ENCODE measurements at regions not wholly inside any gene's neighbourhood (a gene's known extent, or its start where the extent isn't known, plus 50 kb on each side); places are given as distances from the start of the nearest gene placed in this dataset.
"Not testable (repeated sequence)": the region's sequence is repeated elsewhere in the genome, so short reads cannot be mapped to it uniquely, and the experiment has no call there.

DNA sequence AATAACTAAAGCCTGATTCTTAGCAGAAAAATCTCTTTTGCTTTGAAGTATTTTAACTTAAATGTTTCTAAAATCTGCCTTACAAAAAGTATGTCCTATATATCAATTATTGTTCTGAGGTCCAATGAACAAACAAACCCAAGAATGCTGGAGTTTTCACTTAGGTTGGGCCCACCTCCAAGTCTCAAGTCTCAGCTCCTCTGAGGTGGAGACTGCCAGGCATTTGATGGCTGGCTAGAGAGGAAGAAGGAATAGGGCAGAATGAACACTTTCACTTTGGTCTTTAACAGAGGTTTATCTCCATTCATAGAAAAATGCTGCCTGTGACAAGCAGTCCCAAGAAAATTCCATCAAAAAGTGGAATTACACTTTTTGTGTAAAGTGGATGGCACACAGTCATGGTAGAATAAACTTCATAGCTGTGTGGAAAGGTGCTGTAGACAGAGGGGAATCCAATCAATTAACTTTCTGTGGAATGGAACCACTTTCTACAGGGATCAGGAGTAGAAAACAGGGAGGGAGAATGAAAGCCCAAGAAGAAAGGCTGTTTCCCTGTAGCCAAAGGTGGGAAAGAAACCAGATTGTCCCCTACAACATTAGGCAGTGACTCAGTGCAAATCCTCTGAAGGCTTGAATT lies 349.4 kb upstream of the RUNX1 start:
- no peak for DNase-seq (ENCODE audit: low read depth)

DNA sequence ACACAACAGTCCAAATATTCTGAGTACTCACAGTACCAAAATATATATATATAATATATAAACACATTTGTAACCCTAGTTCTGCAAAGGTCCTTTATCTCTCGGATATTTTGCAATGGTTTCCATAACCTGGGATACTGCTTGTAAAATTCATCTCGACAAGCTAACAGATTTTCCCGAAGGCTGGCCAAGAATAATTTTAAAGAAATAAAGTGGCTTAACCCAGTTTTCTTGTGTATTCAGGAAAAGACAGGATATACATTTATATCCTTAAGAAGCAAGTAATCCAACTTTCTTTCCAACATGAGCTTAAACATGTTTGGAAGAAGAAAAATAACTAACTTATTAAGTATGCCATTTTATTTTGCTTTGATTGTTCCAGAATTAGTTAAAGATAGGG lies 348.7 kb upstream of the RUNX1 start:
- no peak for DNase-seq (ENCODE audit: low read depth)

DNA sequence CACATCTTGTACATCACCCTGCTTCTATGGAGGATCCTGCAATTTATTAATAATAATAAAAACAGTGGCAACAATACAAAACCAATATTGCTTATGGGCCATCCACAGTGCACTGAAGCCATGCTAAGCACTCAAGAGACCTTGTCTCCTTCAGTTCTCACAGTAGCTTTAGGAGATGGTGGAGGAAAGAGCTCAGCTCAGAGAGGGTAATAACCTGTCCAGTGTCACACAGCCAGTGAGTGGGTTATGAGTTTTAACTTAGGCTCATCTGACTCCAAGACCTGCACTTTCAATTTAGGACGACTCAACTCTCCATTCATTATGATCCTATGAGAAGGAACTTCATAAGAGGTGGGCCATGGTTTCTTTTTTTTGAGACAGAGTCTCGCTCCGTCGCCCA lies 347.6 kb upstream of the RUNX1 start:
- DNase-seq (ENCODE audit: low read depth), result no peak

DNA sequence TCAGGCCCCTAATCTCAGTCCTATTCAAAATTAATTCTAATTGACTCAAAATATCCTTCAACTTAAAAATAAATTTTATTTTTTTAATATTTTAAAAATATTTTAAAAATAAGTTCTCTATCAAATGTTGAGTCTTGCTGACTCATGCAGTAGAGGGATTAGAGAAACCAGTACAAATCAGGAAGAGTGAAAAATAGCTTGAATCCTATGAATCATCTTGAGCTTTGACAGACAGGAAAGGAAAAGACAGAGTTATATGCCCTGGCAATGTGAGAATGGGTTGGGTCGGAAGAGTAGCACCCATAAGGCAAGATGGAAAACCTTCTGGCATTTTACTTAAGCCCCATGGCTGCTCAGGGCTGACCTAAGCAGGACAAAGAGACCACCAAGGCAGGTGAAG lies 346.6 kb upstream of the RUNX1 start:
- DNase-seq (ENCODE audit: low read depth), result no peak

DNA sequence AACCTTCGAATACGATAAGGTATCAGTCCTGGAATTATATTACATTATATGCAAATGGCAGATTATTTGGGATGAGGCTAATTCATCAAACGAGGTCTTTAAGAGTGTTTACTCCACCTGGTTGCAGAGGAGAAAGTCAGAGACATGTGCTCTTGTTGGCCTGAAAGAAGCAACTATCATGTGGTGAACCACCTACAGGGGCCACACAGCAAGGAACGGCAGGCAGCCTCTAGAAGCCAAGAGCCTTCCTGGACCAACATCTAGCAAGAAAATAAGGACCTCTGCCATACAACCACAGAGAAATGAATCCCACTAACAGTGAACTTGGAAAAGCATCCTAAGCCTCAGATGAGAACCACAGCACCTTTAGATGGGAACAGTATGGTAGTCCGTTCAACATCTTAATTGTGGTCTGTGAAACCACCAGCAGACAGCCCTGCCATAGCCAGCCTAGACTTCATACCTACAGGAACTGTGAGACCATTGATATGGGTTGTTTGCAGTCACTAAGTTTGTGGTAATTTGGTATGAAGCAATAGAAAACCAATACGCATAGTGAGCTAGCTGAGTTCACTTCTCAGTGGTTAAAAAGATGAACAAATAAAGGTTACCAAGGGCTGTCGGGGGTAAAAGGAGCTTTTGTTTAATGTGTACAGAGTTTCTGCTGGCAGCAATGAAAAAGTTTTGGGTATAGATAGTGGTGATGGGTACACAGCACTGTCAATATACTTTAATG lies 345.7 kb upstream of the RUNX1 start:
- no peak for DNase-seq (ENCODE audit: low read depth)

DNA sequence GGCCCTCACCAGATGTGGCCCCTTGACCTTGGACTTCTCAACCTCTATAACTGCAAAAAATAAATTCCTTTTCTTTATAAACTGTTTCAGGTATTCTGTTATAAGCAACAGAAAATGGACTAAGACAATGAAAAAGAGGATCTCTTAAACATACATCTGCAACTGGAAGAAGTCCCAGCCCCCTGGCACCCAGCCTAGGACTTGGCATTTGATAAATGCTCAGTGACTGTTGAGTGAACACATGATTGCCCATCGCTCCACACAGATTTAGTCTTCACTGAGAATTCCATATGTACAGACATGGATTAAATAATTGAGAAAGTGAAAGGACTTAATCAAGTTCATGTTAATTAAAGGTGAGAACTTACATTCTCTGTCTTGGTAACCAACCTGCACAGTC lies 344.9 kb upstream of the RUNX1 start:
- no peak for DNase-seq (ENCODE audit: low read depth)

DNA sequence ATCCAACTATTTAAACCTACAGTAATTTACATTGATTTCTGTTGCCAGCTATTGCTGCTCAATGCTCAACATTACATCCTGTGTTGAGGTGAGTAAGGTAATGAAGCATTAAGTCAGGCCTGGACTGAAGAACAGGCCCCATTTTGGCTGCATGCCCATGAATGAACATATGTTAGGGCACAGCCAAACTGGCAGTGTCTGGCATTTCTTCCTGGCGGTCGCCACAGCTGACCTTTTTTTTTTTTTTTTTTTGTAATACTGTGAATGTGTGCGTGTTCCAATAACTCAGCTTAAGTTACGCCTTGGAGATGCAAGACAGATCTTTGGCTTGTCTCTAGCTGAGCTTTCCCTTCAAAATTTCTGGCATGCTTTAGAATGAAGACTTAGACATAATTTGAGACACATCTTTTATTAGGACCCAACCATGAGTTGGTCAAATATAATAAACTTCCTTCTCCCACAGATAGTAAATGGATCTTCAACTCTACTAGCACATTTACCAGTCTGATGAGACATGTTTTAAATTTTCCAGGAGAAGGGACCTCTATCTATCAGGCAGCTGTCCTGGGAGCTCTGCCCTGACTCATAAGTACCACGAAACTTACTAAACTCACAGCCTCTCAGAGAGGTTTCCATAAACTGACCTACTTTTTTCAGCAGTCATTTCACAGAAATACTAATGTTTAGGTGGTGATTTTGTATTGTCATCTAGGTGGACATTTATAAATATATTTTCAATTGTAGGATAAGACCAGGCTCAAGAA lies 341.1 kb upstream of the RUNX1 start:
- DNase-seq (ENCODE audit: low read depth), result no peak

DNA sequence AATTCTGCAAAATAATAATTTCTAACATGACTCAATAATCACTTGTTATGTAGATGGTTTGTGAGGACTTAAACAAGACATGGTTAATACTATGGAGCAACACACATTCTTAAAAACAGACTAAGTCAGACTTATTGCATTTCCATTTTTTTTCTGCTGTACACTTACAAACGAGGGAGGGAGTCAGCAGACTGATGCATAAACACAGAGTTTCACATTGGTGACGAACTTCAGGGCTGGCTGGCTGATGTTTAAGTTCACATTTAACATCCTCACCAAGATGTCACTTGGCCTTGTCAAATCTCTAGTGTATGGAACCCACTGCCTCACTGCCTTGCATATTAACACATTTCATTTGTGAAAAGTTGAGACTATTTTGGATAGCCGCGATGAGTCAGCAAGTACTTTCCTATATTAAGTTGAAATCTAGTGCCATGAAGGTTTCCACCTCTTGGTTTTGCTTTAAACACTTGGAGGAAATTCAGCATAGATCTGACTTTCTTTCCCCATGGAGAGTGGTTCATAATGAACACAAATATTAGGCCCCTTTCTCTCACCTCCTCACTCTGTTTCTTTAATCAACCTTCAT lies 337.5 kb upstream of the RUNX1 start:
- DNase-seq (ENCODE audit: low read depth), result no peak

DNA sequence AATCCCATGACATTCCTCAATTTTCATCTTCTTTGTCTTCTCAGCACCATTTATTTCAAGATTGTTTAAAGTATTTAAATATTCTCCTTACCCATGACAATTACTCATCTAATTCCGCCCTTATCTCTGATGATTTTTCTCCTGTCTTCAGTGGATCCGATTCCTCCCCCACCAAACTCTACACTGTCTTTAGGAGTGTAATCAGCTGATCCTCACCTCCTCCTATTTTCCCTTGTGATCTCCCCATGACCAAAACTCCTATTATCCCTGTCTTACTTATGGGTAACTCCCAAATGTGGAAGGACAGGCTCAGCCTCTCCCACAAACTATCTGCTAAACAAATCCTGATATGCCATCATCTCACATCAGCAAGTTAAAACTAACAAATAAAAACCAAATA lies 335.3 kb upstream of the RUNX1 start:
- no peak for DNase-seq (ENCODE audit: low read depth)

DNA sequence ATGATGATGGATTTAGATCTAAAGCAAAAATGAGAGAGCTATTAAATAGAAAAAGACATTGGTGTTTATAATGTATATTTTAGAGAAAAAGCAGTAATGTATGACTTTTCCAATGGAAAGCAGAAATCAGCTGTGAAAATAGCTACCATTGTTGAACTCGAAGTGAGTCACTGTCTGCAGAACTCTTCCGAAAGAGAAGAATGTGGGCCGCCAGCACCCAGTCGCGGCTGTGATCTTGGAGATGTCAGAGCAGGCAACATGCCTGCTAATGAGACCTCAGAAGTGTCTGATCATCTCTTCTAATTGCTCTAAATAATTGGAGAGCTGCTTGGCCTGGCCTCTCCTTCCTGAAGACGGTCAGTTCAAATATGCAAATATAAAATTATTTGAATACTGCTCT lies 333.6 kb upstream of the RUNX1 start:
- no peak for DNase-seq (ENCODE audit: low read depth)

DNA sequence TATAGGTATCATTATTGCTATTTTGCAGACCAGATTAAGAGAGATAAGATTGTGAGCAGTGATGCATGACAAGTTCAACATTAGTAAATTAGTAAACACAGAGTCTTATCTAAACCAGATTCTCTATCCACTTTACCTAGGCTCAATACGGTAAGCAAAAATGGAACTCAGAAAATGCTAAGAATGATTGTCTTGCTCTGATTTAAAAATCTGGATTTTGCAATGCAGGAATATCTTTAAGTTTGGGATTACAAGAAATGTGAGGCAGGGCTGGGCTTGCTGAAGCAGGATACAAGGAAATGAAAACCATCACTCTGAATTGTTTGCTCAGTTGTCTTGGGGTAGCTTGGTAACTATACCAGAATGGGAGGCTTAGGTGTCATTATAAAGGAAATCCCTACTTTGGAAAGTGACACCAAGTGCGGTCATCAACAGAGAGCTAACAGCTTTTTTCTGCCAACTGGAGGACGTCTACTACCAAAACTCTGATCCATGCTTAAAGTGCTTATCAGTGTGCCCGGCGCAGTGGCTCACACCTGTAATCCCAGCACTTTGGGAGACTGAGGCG lies 332.7 kb upstream of the RUNX1 start:
- DNase-seq (ENCODE audit: low read depth), result no peak

DNA sequence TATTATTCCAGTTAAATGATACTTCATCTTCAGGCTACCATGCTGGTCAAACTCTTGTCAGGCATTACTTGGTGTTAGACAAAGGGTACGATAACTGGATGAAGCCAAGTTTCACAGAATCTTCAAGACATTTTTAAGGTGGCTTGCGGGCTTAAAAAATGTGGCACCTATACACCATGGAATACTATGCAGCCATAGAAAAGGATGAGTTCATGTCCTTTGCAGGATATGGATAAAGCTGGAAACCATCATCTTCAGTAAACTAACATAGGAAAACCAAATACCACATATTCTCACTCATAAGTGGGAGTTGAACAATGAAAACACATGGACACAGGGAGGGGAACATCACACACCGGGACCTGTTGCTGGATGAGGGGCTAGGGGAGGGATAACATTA lies 331.2 kb upstream of the RUNX1 start:
- not testable (repeated sequence) for DNase-seq (ENCODE audit: low read depth)

DNA sequence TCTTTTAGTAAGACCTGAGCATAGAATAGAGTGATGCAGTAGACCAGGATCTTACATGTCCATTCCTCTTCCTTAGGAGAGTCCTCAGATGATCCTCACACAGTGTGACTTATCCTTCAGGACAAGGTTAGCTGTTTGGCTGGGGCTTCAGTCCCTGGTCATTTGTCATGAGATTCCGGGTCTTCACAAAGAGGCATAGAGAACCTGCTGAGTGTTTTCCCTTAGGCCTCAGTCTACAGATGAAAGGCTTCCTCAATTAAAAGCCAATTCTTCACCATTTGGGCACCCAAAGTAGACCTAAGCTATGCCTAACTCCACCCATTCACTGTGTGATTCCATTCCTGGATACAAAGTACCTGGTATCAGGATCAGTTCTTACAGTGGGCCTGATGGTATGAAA lies 329.8 kb upstream of the RUNX1 start:
- DNase-seq (ENCODE audit: low read depth), result no peak

DNA sequence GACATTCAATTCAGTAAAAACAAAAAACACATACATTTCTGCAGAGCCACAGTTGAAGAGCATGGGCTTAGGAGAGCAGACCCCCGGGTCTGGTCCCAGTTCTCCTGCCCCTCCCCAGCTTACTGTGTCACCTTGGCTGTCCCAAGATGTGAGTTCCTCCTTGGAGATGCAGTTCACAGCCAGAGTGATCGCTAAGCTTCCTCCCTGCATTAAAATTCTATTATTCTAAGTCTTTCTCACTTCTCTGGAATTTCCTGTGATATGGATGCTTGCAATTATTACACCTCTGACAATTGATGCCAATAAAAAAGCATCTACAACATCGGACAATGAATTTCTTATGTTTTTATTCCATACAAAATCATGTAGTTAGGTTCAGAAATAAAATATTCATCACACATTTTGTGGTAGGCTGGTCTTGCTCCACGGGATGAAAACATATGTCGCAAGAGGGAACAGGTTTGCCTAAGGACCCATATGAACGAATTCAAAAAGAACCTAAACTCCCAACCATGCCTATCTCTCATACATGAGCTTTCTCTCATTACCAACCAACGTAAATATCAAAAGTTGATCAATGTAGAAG lies 328.5 kb upstream of the RUNX1 start:
- DNase-seq (ENCODE audit: low read depth), result no peak

DNA sequence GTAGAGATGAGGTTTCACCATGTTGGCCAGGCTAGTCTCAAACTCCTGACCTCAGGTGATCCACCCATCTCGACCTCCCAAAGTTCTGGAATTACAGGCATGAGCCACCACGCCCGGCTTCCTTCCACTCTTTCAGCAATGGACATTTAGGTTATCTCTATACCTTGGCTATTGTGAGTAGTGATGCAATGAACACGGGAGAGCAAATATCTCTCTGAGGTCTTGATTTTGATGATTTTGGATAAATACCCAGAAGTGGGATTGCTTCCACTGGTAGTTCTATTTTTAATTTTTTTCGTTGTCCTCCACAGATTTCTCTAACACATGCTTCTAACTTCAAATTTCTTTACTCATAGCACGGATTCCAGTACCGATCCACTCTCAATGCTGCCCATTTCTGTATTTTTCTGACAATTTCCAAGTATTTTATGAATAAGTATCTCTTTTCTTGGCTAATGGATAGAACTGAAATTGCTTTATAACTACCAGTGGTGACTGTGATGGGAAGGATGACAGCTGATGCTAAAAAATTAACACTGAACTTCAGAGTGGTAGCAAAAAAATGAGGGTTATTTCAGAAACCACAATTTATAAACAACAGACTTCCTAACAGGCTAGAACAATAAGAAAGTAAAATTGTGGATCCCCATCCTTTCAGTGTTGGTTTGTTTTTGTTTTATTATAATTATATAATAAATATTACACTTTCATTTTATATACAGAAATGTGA lies 327.5 kb upstream of the RUNX1 start:
- DNase-seq (ENCODE audit: low read depth), result no peak

DNA sequence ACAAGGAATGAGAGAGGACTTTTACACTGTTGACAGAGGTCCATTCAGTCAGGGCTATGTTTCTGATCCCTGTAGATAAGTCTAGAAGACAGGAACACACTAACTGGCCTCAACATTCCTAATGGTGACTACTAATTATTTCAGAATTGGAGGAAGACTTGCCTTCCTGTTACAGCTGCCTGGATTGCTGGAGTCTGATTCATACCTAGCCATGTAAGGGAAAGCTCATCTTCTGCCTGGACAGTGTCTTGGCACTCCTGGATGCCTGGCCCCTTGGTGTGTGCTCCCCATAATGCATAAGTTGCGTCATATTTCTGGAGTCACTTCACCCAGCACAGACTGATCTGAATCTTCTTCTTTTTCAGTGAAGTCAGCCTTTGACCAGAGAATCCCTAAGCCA lies 326.0 kb upstream of the RUNX1 start:
- no peak for DNase-seq (ENCODE audit: low read depth)

DNA sequence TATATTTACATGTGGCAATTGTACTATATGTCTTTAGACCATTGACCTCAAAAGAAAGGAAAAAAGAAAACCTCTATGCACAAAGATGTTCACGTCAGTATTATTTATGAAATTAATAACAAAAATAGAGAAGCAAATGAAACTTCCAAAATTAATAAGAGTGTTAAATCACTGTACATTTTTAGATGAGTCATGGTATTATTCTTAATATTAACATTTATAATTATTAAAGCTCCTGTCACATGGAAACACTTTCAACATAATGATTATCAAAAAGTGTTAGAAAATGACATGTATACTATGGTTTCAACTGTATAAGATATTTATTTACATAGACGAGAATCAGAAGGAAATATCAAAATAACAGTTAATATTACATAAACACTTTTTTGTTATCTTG lies 324.9 kb upstream of the RUNX1 start:
- DNase-seq (ENCODE audit: low read depth), result no peak

DNA sequence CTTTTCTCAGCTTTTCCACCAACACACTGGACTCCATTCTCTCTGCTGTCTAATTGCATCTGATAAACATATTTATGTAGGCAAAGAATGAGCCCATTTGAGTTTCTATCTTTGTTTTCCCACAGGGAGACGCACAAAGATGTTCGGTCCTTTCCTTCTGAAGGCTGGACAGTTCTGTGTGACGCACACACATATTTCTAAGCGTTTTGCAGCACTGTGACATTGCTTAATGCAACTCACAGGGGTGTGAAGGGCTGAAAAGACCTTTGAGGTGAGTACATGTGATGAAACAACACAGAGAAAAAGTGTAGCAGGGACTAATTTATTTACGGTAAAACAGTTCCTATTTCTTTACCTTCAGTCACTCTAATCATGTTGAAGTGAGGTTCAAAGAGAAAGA lies 323.1 kb upstream of the RUNX1 start:
- DNase-seq (ENCODE audit: low read depth), result no peak

DNA sequence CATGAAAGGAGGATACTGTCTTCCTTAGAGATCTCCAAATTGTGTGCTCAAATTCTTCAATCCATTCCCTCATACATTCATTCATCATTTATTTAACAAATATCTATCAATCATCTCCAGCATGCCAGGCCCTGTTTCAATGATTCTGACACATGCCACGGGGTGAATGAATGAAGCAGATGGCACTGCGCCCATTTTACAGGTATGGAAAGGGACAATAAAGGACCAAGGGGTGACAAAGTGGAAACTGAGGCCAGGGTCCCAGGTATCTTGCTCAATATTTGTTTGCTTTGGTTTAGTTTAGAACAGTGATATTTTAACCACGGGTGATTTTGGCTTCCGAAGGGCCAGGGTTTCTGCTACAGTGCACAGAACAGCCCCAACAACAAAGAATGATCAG lies 321.6 kb upstream of the RUNX1 start:
- no peak for DNase-seq (ENCODE audit: low read depth)

DNA sequence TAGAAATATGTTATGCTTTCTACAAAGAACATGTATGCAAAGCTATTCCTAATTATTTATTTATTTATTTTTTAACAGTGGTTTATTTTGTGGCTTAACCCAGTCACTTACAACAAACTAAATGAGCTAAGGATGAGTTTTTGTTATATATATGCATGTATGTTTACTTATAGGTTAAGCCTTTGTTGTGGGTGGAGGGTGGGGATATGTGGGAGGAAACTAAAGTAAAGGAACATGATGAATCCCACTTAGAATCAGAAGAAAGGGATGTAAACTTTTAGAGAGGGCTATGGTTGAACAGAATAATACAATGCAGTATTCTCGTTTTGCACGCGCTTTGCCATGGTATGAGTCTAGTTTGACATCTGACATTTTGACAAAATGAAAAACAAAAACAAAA lies 321.0 kb upstream of the RUNX1 start:
- no peak for DNase-seq (ENCODE audit: low read depth)

DNA sequence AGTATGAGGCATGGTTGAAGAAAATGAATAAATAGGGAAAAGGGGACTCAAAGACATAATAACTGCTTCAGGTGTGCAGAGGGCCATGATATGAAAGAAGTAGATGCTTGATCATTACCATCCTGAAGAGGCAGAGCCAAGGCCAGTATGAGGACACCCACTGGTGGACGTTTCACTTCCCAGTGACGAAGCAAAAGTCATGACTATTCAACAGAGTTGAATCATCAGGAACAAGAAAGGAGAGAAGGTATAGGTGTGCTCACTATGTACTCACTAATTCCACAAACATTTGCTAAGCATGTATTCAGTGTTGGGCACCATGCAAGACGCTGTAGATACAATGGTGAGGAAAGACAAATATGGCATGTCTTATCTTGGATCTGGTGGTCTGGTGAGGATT lies 319.2 kb upstream of the RUNX1 start:
- DNase-seq (ENCODE audit: low read depth), result no peak

DNA sequence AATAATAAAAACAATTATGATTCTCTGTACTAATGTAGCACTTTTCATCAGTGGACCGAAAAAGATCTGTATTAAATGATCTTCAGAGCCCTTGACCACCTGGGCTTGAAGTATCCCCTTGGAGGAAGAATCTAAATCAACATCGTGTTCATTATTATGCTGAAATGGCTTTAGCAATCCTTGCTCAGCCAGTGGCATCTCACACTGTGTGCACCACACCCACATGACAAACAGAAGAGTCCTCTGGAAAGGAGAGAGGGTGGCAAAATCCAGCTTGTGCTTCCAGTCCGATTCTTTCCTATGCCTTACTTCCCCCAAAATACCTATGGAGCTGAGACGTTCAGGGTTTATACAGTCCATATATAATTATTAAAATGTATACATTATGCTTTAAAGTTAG lies 318.5 kb upstream of the RUNX1 start:
- DNase-seq (ENCODE audit: low read depth), result no peak

Measured in CMK (cell line).